OCI-LY3 (cell line): ENCODE measurements at regions not wholly inside any gene's neighbourhood (a gene's known extent, or its start where the extent isn't known, plus 50 kb on each side); places are given as distances from the start of the nearest gene placed in this dataset.

Experiments used
- H2AFZ ChIP-seq: fragments of 200-600, 300-600 bp; shearing (Covaris generic); 2 replicates; pipeline ENCODE4 v1.6.0; 2014; ENCODE audit warnings: antibody characterized with exemption, low read depth, low read length
- H3K27ac ChIP-seq: fragments of 200-600, 300-600 bp; sonication (generic); 2 replicates; pipeline ENCODE4 v1.5.1; 2014; ENCODE audit warnings: mild to moderate bottlenecking, low read length, moderate library complexity, mixed read lengths
- H3K27me3 ChIP-seq: fragments of 200-600, 300-600 bp; sonication (generic); 2 replicates; pipeline ENCODE4 v1.6.1; 2014; ENCODE audit warnings: low read depth, low read length, mixed read lengths
- H3K36me3 ChIP-seq: fragments of 200-600, 300-600 bp; sonication (generic); replicated peaks from 2 replicates; pipeline ENCODE3; 2014; ENCODE audit warnings: low read depth, low read length, mixed read lengths
- H3K4me1 ChIP-seq: fragments of 300-600, 200-600 bp; sonication (generic); 2 replicates; pipeline ENCODE4 v1.6.1; 2014; ENCODE audit warnings: low read length, mixed read lengths
- H3K4me2 ChIP-seq: fragments of 200-600, 300-600 bp; sonication (generic); 2 replicates; pipeline ENCODE4 v1.6.1; 2014; ENCODE audit warnings: low read length, mixed read lengths
- H3K4me3 ChIP-seq: fragments of 300-600, 200-600 bp; sonication (generic); 2 replicates; pipeline ENCODE4 v1.5.1; 2014; ENCODE audit warnings: antibody characterized with exemption, mild to moderate bottlenecking, low read length, moderate library complexity
- H3K79me2 ChIP-seq: fragments of 300-600, 200-600 bp; shearing (Covaris generic); 2 replicates; pipeline ENCODE4 v1.6.1; 2014; ENCODE audit warnings: mild to moderate bottlenecking, low read length, mixed read lengths
- H3K9ac ChIP-seq: fragments of 300-600, 200-600 bp; shearing (Covaris generic); 2 replicates; pipeline ENCODE4 v1.6.0; 2014; ENCODE audit warnings: mild to moderate bottlenecking, low read length, moderate library complexity
- H3K9me3 ChIP-seq: fragments of 200-600, 300-600 bp; shearing (Covaris generic); 2 replicates; pipeline ENCODE4 v1.6.1; 2014; ENCODE audit warnings: low read length, mixed read lengths; ENCODE audit not compliant: insufficient read depth
- H4K20me1 ChIP-seq: fragments of 200-600, 300-600 bp; sonication (generic); 2 replicates; pipeline ENCODE4 v1.6.1; 2016; ENCODE audit warnings: low read length, mixed read lengths; ENCODE audit not compliant: insufficient read depth
- EZH2phosphoT487 ChIP-seq: fragments of 200-600 bp; shearing (Covaris generic); IDR thresholded peaks from 2 replicates; pipeline ENCODE4 v1.6.1; 2018; ENCODE audit warnings: antibody characterized with exemption, mixed run types, low read depth
- TF ChIP-seq, protein P1 (sequence below): fragments of 200-600, 300-600 bp; sonication (generic); IDR thresholded peaks from 2 replicates; pipeline ENCODE4 v1.5.1; 2014; ENCODE audit warnings: antibody characterized with exemption, low read length, low read depth

- no peak for TF ChIP-seq EZH2phosphoT487
- TF ChIP-seq, protein P1, sequence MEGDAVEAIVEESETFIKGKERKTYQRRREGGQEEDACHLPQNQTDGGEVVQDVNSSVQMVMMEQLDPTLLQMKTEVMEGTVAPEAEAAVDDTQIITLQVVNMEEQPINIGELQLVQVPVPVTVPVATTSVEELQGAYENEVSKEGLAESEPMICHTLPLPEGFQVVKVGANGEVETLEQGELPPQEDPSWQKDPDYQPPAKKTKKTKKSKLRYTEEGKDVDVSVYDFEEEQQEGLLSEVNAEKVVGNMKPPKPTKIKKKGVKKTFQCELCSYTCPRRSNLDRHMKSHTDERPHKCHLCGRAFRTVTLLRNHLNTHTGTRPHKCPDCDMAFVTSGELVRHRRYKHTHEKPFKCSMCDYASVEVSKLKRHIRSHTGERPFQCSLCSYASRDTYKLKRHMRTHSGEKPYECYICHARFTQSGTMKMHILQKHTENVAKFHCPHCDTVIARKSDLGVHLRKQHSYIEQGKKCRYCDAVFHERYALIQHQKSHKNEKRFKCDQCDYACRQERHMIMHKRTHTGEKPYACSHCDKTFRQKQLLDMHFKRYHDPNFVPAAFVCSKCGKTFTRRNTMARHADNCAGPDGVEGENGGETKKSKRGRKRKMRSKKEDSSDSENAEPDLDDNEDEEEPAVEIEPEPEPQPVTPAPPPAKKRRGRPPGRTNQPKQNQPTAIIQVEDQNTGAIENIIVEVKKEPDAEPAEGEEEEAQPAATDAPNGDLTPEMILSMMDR = no peak
- no peaks in the 10 kb centered on the region for H4K20me1 ChIP-seq
- no peaks in the 10 kb centered on the region for H3K9me3 ChIP-seq
- H3K27ac ChIP-seq = no peak overlapping the region
- H3K79me2 ChIP-seq = no peaks in the 10 kb centered on the region
- no peak overlapping the region for H3K4me3 ChIP-seq
- no peaks in the 10 kb centered on the region for H3K36me3 ChIP-seq
- no peak overlapping the region for H3K4me2 ChIP-seq
- H2AFZ ChIP-seq = no peak overlapping the region
- no peaks in the 10 kb centered on the region for H3K27me3 ChIP-seq
- no peak overlapping the region for H3K9ac ChIP-seq
- H3K4me1 ChIP-seq = peaks cover 8% of the 10 kb centered on the region
These were observed 76.9 kb upstream of the HAO2 start for GRCh38 chr1:119291611-119292206.

DNA sequence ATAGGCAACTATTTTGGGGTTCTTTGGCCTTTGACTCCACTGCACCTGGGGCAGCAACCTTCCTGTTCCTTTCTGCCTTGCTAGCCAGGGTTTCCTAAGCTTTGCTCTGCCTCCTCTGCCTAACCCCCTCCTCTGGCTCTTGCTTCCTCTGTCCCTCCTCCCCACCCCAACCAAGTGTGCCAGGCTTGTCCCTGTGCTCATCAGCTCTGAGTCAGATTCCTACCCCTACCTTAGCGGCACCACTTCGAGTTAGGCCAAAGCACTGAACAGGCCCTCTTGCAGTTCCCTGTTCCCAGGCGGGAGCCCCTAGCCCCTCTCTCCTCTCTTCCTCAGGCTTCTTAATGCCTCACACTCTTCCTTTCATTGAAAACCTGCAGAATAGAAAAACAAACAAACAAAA is 74.8 kb upstream of the HAO2 start:
- no peaks in the 10 kb centered on the region for H3K9me3 ChIP-seq

GRCh38 chr1:119294199-119294598 is 74.4 kb upstream of the HAO2 start:
- H2AFZ ChIP-seq = no peak overlapping the region
- TF ChIP-seq, protein P1 = no peak
- TF ChIP-seq EZH2phosphoT487 = no peak
- H3K4me2 ChIP-seq = no peak overlapping the region
- H4K20me1 ChIP-seq = no peaks in the 10 kb centered on the region
- peaks cover 13% of the 10 kb centered on the region for H3K4me1 ChIP-seq
- H3K9me3 ChIP-seq = no peaks in the 10 kb centered on the region
- no peaks in the 10 kb centered on the region for H3K36me3 ChIP-seq
- H3K79me2 ChIP-seq = no peaks in the 10 kb centered on the region
- H3K27me3 ChIP-seq = no peaks in the 10 kb centered on the region
- no peak overlapping the region for H3K27ac ChIP-seq
- H3K9ac ChIP-seq = no peak overlapping the region
- no peak overlapping the region for H3K4me3 ChIP-seq

More for the DNA sequence above, 74.8 kb upstream of the HAO2 start:
- Histone ChIP-seq H3K27me3 (no peaks in the 10 kb centered on the region), H3K79me2 (no peaks in the 10 kb centered on the region), H3K36me3 (no peaks in the 10 kb centered on the region), H4K20me1 (no peaks in the 10 kb centered on the region), H3K9ac (no peak overlapping the region), H3K4me2 (no peak overlapping the region), H3K4me1 (peaks cover 13% of the 10 kb centered on the region), H3K27ac (no peak overlapping the region), H2AFZ (no peak overlapping the region), H3K4me3 (no peak overlapping the region)
- TF ChIP-seq, protein P1 = no peak
- TF ChIP-seq EZH2phosphoT487 = no peak

GRCh38 chr1:119294722-119295121 is 73.9 kb upstream of the HAO2 start:
- TF ChIP-seq, protein P1 = no peak
- no peak for TF ChIP-seq EZH2phosphoT487
- H3K79me2 ChIP-seq = no peaks in the 10 kb centered on the region
- H4K20me1 ChIP-seq = no peaks in the 10 kb centered on the region
- no peaks in the 10 kb centered on the region for H3K36me3 ChIP-seq
- H3K27me3 ChIP-seq = no peaks in the 10 kb centered on the region
- H3K4me1 ChIP-seq = peaks cover 13% of the 10 kb centered on the region
- no peak overlapping the region for H3K4me3 ChIP-seq
- no peak overlapping the region for H3K9ac ChIP-seq
- no peak overlapping the region for H3K4me2 ChIP-seq
- H2AFZ ChIP-seq = no peak overlapping the region
- no peak overlapping the region for H3K27ac ChIP-seq
- no peaks in the 10 kb centered on the region for H3K9me3 ChIP-seq
